ENCODE measurements at regions not wholly inside any gene's neighbourhood (a gene's known extent, or its start where the extent isn't known, plus 50 kb on each side); places are given as distances from the start of the nearest gene placed in this dataset.
A peak's percentile ranks its signal among the peaks of the same experiment; 100 is the strongest.

- no peak for TF ChIP-seq EP300 (IDR thresholded peaks at IDR 0.05; ENCODE audit: borderline replicate concordance)
- TF ChIP-seq EGR1 (IDR thresholded peaks at IDR 0.05): no peak
- no peak for TF ChIP-seq TEAD4 (IDR thresholded peaks at IDR 0.05)
- TF ChIP-seq, protein P1, sequence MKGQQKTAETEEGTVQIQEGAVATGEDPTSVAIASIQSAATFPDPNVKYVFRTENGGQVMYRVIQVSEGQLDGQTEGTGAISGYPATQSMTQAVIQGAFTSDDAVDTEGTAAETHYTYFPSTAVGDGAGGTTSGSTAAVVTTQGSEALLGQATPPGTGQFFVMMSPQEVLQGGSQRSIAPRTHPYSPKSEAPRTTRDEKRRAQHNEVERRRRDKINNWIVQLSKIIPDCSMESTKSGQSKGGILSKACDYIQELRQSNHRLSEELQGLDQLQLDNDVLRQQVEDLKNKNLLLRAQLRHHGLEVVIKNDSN (IDR thresholded peaks at IDR 0.05): no peak
- no peak for TF ChIP-seq ZBTB7A (IDR thresholded peaks at IDR 0.05; ENCODE audit: low read depth)
- TF ChIP-seq TCF12 (IDR thresholded peaks at IDR 0.05; ENCODE audit: low read depth): no peak
- no peak for TF ChIP-seq TAF1 (IDR thresholded peaks at IDR 0.05; ENCODE audit: low read depth)
- no peak for TF ChIP-seq YY1 (IDR thresholded peaks at IDR 0.05; ENCODE audit: low read depth)
- TF ChIP-seq, protein P2, sequence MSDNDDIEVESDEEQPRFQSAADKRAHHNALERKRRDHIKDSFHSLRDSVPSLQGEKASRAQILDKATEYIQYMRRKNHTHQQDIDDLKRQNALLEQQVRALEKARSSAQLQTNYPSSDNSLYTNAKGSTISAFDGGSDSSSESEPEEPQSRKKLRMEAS (IDR thresholded peaks at IDR 0.05): no peak
- TF ChIP-seq REST (IDR thresholded peaks at IDR 0.05; ENCODE audit: low read depth): no peak
- no peak for TF ChIP-seq RAD21 (IDR thresholded peaks at IDR 0.05; ENCODE audit: low read depth)
- no peak for TF ChIP-seq CEBPB (IDR thresholded peaks at IDR 0.05)
- no peak for TF ChIP-seq NFIC (IDR thresholded peaks at IDR 0.05)
- TF ChIP-seq CREB1 (IDR thresholded peaks at IDR 0.05; ENCODE audit: low read depth): no peak
- TF ChIP-seq FOXM1 (IDR thresholded peaks at IDR 0.05; ENCODE audit: borderline replicate concordance, low read depth): no peak
Measured at GRCh38 chr17:77462553-77463497, 322.1 kb downstream of the SEC14L1 start.

DNA sequence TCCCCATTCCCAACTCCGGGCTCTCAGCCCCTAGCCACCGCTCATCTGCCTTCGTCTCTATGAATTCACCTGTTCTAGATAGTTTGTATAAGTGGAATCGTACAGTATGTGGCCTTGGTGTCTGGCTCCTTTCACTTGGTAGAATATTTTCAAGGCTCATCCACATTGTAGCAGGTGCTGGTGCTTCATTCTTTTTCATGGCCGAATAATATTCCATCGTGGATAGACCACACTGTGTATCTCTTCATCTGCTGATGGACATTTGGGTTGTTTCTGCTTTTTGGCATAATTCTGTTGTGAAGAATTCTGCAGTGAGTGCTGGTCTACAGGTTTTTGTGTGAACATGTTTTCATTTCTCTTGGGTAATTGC, 324.2 kb downstream of the SEC14L1 start:
- TF ChIP-seq TEAD4 (IDR thresholded peaks at IDR 0.05): no peak
- TF ChIP-seq EP300 (IDR thresholded peaks at IDR 0.05; ENCODE audit: borderline replicate concordance): no peak
- TF ChIP-seq ZBTB7A (IDR thresholded peaks at IDR 0.05; ENCODE audit: low read depth): no peak

DNA sequence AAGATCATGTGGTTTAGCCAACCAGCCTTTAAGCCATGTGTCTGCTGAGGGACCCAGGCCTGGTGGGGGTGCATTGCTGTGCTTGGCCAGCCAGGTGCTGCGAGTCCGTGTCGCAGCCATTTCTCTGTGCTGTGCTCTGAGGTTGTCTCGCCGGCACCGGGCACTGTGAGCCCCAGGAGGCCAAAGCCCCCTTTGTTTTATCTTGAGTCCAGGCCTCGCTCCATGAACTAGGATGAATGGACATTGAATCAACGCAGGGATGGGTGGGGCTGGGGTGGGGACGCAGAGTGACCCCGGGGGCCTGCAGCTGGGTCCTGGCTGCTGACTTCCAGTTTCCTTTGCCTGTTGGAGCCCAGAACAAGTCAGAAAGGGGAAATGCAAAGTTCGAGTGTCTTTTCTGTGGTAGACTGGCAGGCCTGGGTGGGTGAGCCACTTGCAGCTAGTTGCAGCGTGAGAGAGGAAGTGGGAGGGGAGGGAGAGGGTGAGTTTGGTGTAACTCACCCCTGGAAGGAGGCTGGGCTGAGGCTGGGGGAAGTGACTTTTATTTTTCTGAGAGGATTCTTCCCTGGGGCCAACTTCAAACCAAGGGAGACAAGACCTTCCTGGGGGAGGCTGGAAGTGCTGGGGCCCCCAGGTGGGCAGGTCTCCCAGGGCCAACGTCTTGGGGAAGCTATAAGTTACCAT, 324.7 kb downstream of the SEC14L1 start:
- TF ChIP-seq NFIC (IDR thresholded peaks at IDR 0.05): no peak
- TF ChIP-seq, protein P2 (IDR thresholded peaks at IDR 0.05): 0 out of 2 replicates have a peak, but pooled peaks have one; percentile 23

DNA sequence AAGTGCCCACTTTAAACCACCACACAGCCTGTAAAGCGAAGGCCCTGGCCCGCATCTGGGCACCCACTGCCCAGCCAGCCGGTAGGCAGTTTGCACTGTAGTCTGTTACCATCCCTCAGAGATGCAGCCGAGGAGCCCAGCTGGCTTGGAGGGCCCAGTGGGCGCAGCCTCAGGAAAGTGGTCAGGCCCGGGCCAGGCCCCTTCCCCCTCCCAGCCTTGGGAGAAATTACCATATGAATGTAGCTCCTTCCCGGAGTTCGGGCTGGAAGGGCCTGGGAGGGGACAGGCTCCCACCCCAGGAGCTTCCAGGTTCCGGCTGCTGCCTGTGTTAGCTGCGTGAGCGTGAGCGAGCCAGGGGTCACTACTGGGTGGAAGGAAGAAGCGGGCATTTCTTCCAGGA, 325.4 kb downstream of the SEC14L1 start:
- TF ChIP-seq EGR1 (IDR thresholded peaks at IDR 0.05): no peak
- TF ChIP-seq FOXM1 (IDR thresholded peaks at IDR 0.05; ENCODE audit: borderline replicate concordance, low read depth): no peak
- TF ChIP-seq YY1 (IDR thresholded peaks at IDR 0.05; ENCODE audit: low read depth): no peak
- no peak for TF ChIP-seq TCF12 (IDR thresholded peaks at IDR 0.05; ENCODE audit: low read depth)
- no peak for TF ChIP-seq CREB1 (IDR thresholded peaks at IDR 0.05; ENCODE audit: low read depth)
- no peak for TF ChIP-seq REST (IDR thresholded peaks at IDR 0.05; ENCODE audit: low read depth)
- TF ChIP-seq TAF1 (IDR thresholded peaks at IDR 0.05; ENCODE audit: low read depth): no peak
- no peak for TF ChIP-seq EP300 (IDR thresholded peaks at IDR 0.05; ENCODE audit: borderline replicate concordance)
- TF ChIP-seq, protein P1 (IDR thresholded peaks at IDR 0.05): no peak
- TF ChIP-seq ZBTB7A (IDR thresholded peaks at IDR 0.05; ENCODE audit: low read depth): no peak
- no peak for TF ChIP-seq RAD21 (IDR thresholded peaks at IDR 0.05; ENCODE audit: low read depth)
- TF ChIP-seq, protein P2 (IDR thresholded peaks at IDR 0.05): no peak
- no peak for TF ChIP-seq TEAD4 (IDR thresholded peaks at IDR 0.05)
- TF ChIP-seq CEBPB (IDR thresholded peaks at IDR 0.05): no peak
- no peak for TF ChIP-seq NFIC (IDR thresholded peaks at IDR 0.05)

GRCh38 chr17:77466596-77467223, 325.9 kb downstream of the SEC14L1 start:
- no peak for TF ChIP-seq CREB1 (IDR thresholded peaks at IDR 0.05; ENCODE audit: low read depth)
- no peak for TF ChIP-seq YY1 (IDR thresholded peaks at IDR 0.05; ENCODE audit: low read depth)

All from Ishikawa (cell line).